Chondrocyte (in vitro differentiated cells): ENCODE measurements at regions not wholly inside any gene's neighbourhood (a gene's known extent, or its start where the extent isn't known, plus 50 kb on each side); places are given as distances from the start of the nearest gene placed in this dataset.

ENCODE experiments used
- DNase-seq: peaks from one replicate; pipeline ENCODE4 v3.0.0; 2021; ENCODE audit warnings: mixed read lengths, low spot score
- H3K27ac Mint-ChIP-seq: one replicate; pipeline ENCODE4 v1.8.0; 2021; ENCODE audit warnings: mild to moderate bottlenecking, moderate library complexity, mixed read lengths; ENCODE audit not compliant: unreplicated experiment
- H3K27me3 Mint-ChIP-seq: 2 replicates; pipeline ENCODE4 v1.8.0; 2021; ENCODE audit warnings: low read depth, mixed read lengths
- H3K36me3 Mint-ChIP-seq: 2 replicates; pipeline ENCODE4 v1.8.0; 2021; ENCODE audit warnings: low read depth, mixed read lengths
- H3K4me1 Mint-ChIP-seq: 2 replicates; pipeline ENCODE4 v1.8.0; 2021; ENCODE audit warnings: low read depth, mild to moderate bottlenecking, mixed read lengths
- H3K4me3 Mint-ChIP-seq: one replicate; pipeline ENCODE4 v1.8.0; 2021; ENCODE audit warnings: mild to moderate bottlenecking, moderate library complexity, mixed read lengths; ENCODE audit not compliant: unreplicated experiment
- H3K9me3 Mint-ChIP-seq: 2 replicates; pipeline ENCODE4 v1.8.0; 2021; ENCODE audit warnings: low read depth, mixed read lengths
- CTCF ChIP-seq: fragments of 200-600 bp; sonication (generic); IDR thresholded peaks from 2 replicates; pipeline ENCODE4 v1.5.0; 2021; ENCODE audit warnings: antibody characterized with exemption, mild to moderate bottlenecking, moderate library complexity

GRCh38 chr5:3249401-3249800, 346.2 kb upstream of the IRX1 start:
- Mint-ChIP-seq H3K9me3 (peaks cover 13% of the 10 kb centered on the region), H3K4me1 (no peaks in the 10 kb centered on the region), H3K27ac (no peak overlapping the region), H3K36me3 (peaks cover 1% of the 10 kb centered on the region), H3K4me3 (no peak overlapping the region), H3K27me3 (peaks cover 1% of the 10 kb centered on the region)
- no peak for TF ChIP-seq CTCF
- no peak for DNase-seq

- peak; percentile 83 for DNase-seq
- no peaks in the 10 kb centered on the region for H3K36me3 Mint-ChIP-seq
- TF ChIP-seq CTCF: no peak
- H3K9me3 Mint-ChIP-seq: peaks cover 38% of the 10 kb centered on the region
- no peak overlapping the region for H3K27ac Mint-ChIP-seq
- H3K27me3 Mint-ChIP-seq: no peaks in the 10 kb centered on the region
- no peak overlapping the region for H3K4me3 Mint-ChIP-seq
- H3K4me1 Mint-ChIP-seq: no peaks in the 10 kb centered on the region
Observed at GRCh38 chr5:3237276-3237868, 358.3 kb upstream of the IRX1 start.

GRCh38 chr5:3234566-3234965, 361.1 kb upstream of the IRX1 start:
- Mint-ChIP-seq H3K4me1 (no peaks in the 10 kb centered on the region), H3K9me3 (peaks cover 23% of the 10 kb centered on the region), H3K27ac (no peak overlapping the region), H3K27me3 (no peaks in the 10 kb centered on the region), H3K36me3 (no peaks in the 10 kb centered on the region), H3K4me3 (no peak overlapping the region)
- no peak for DNase-seq
- no peak for TF ChIP-seq CTCF

GRCh38 chr5:3230941-3231340, 364.7 kb upstream of the IRX1 start:
- H3K4me3 Mint-ChIP-seq: no peak overlapping the region
- DNase-seq: no peak
- H3K27ac Mint-ChIP-seq: no peak overlapping the region
- no peaks in the 10 kb centered on the region for H3K36me3 Mint-ChIP-seq
- H3K27me3 Mint-ChIP-seq: no peaks in the 10 kb centered on the region
- no peak for TF ChIP-seq CTCF
- no peaks in the 10 kb centered on the region for H3K4me1 Mint-ChIP-seq
- peaks cover 24% of the 10 kb centered on the region for H3K9me3 Mint-ChIP-seq

- H3K36me3 Mint-ChIP-seq: no peaks in the 10 kb centered on the region
- H3K27ac Mint-ChIP-seq: no peak overlapping the region
- H3K4me3 Mint-ChIP-seq: no peak overlapping the region
- H3K4me1 Mint-ChIP-seq: no peaks in the 10 kb centered on the region
- TF ChIP-seq CTCF: no peak
- H3K27me3 Mint-ChIP-seq: no peaks in the 10 kb centered on the region
- peaks cover 24% of the 10 kb centered on the region for H3K9me3 Mint-ChIP-seq
- DNase-seq: no peak
Observed at GRCh38 chr5:3230254-3230653, 365.4 kb upstream of the IRX1 start.
